Panc1 (cell line): ENCODE measurements at regions not wholly inside any gene's neighbourhood (a gene's known extent, or its start where the extent isn't known, plus 50 kb on each side); places are given as distances from the start of the nearest gene placed in this dataset.

Experiments
- POLR2AphosphoS5 ChIP-seq: IDR thresholded peaks from 2 replicates; pipeline ENCODE4 v1.6.1; 2012; ENCODE audit warnings: mild to moderate bottlenecking, low read depth, low read length, moderate library complexity
- TF ChIP-seq, protein P1 (sequence below): fragments of 450-650 bp; IDR thresholded peaks from 2 replicates; pipeline ENCODE4 v1.5.1; 2017; ENCODE audit warnings: mild to moderate bottlenecking
- TF ChIP-seq, protein P2 (sequence below), 2 experiments: IDR thresholded peaks; 2 replicates each; pipeline ENCODE4 v1.6.1; 2011 to 2012; ENCODE audit warnings: low read depth in 2 of 2, control low read depth in 1 of 2, low read length in 1 of 2, mild to moderate bottlenecking in 1 of 2, moderate library complexity in 1 of 2; ENCODE audit not compliant: insufficient read depth in 1 of 2

- TF ChIP-seq, protein P1, sequence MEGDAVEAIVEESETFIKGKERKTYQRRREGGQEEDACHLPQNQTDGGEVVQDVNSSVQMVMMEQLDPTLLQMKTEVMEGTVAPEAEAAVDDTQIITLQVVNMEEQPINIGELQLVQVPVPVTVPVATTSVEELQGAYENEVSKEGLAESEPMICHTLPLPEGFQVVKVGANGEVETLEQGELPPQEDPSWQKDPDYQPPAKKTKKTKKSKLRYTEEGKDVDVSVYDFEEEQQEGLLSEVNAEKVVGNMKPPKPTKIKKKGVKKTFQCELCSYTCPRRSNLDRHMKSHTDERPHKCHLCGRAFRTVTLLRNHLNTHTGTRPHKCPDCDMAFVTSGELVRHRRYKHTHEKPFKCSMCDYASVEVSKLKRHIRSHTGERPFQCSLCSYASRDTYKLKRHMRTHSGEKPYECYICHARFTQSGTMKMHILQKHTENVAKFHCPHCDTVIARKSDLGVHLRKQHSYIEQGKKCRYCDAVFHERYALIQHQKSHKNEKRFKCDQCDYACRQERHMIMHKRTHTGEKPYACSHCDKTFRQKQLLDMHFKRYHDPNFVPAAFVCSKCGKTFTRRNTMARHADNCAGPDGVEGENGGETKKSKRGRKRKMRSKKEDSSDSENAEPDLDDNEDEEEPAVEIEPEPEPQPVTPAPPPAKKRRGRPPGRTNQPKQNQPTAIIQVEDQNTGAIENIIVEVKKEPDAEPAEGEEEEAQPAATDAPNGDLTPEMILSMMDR = no peak
- TF ChIP-seq, protein P2, sequence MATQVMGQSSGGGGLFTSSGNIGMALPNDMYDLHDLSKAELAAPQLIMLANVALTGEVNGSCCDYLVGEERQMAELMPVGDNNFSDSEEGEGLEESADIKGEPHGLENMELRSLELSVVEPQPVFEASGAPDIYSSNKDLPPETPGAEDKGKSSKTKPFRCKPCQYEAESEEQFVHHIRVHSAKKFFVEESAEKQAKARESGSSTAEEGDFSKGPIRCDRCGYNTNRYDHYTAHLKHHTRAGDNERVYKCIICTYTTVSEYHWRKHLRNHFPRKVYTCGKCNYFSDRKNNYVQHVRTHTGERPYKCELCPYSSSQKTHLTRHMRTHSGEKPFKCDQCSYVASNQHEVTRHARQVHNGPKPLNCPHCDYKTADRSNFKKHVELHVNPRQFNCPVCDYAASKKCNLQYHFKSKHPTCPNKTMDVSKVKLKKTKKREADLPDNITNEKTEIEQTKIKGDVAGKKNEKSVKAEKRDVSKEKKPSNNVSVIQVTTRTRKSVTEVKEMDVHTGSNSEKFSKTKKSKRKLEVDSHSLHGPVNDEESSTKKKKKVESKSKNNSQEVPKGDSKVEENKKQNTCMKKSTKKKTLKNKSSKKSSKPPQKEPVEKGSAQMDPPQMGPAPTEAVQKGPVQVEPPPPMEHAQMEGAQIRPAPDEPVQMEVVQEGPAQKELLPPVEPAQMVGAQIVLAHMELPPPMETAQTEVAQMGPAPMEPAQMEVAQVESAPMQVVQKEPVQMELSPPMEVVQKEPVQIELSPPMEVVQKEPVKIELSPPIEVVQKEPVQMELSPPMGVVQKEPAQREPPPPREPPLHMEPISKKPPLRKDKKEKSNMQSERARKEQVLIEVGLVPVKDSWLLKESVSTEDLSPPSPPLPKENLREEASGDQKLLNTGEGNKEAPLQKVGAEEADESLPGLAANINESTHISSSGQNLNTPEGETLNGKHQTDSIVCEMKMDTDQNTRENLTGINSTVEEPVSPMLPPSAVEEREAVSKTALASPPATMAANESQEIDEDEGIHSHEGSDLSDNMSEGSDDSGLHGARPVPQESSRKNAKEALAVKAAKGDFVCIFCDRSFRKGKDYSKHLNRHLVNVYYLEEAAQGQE (IDR thresholded peaks at IDR 0.05; ENCODE audit: insufficient read depth in 1 of 2, low read depth in 2 of 2, low read length in 1 of 2) = no peak
- no peak for TF ChIP-seq POLR2AphosphoS5
Measured at GRCh38 chr5:13511442-13511841, 433.0 kb downstream of the DNAH5 start.
